ENCODE measurements at regions not wholly inside any gene's neighbourhood (a gene's known extent, or its start where the extent isn't known, plus 50 kb on each side); places are given as distances from the start of the nearest gene placed in this dataset.

DNA sequence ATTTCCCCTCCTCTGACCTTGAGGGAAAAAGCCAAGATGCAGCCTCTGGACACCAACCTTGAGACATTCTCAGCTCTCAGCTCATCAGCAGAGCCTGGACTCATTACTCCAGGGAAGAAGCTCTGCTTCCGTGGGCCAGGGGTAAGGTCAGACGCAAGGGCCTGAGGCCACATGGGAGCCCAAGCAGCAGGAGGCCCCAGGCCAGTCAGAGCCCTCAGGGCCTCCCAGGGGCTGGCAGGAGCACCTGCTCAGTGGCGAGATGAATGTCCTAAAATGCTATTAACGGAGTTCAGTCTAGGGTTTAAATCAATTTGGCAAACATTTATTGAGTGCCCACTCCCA is 208.6 kb downstream of the ERMARD start:
- DNase-seq = no peak

DNA sequence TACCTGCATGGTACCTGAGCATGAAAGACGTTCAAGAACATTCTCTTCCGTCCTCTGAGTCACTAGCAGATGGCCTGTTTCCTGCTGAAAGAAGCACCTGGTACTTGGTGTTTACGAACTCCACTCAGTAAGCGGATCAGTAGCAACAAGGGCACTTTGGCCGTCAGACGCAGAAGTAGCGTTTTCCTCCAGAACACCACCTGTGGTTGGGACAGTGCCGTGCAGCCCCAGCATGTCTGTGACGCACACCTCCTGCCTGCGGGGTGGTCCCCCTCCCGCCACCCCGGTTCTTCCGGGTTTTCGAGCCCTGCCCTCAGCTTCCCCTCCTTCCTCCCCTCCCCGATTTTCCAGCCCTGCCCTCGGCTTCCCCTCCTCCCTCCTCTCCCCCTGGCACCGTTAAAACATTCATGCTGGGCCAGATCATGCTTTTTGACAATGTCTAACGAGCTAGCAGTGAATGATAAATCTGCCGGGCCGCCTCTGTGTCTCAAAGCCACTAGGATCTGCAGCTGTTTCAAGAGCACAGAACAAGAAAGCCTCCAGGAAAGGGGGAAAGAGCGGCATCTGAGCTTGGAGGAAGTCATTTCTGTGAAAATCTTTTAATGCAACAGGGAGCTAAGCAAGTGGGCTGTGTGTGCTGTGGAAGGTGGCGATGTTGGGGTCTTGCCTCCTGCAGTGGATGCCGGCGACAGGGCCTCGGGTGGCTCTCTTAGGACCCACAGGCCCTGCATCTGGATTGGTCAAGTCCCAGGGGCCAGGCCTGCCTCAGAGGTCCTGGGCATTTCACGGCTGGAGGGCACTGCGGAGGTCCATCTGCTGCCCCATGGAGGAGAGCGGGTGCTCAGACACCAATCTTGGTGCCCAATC is 207.9 kb downstream of the ERMARD start:
- peak; percentile 12 for DNase-seq

GRCh38 chr6:169958510-169958909 is 207.1 kb downstream of the ERMARD start:
- no peak for DNase-seq

DNA sequence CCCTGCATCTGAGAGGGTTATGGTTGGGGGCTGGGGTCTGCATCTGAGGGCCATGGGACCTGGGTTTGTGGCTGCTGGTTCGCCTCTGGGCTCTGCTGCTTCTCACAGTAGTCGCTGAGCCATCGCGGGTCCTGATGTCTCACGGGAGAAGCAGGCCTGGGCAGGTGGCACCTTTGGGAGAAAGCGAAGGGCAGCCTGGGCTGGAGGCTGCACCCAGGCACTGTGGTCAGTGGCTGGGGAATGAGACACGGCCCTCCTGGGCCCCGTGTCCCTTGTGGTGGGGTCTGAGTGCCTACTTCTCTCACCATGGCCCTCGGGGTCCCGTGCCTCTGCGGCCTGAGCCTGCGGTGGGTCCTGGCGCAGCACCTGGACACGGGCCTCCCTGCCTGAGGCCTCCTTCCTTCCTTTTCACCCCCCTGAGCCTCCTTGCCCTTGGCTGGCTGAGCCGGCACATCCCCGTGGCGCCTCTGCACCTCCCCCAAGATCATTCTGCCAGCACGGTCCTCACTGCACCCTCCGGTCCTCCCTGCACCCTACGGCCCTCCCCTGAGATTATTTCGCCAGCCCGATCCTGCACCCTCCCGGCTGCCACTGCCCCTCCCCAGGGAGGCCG is 206.0 kb downstream of the ERMARD start:
- DNase-seq = no peak

DNA sequence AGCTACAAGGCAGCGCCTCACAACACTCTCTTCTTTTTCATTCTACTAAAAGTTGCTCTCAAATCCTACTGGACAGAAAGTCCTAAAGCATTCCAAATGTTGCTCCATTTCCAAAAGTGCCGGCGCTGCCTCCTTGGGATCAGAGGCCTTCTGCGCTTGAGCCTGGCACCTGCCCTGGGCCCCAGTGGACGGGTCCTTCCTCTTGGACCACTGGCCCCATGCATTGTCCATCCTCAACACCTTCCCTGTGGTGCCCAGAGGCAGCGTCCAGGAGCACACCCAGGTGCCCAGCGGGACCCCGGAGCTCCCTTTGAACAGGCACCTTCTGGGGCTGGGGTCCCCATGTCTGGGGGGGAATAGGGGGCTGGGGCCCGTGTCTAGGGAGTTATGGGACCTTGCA is 205.2 kb downstream of the ERMARD start:
- DNase-seq = no peak

DNA sequence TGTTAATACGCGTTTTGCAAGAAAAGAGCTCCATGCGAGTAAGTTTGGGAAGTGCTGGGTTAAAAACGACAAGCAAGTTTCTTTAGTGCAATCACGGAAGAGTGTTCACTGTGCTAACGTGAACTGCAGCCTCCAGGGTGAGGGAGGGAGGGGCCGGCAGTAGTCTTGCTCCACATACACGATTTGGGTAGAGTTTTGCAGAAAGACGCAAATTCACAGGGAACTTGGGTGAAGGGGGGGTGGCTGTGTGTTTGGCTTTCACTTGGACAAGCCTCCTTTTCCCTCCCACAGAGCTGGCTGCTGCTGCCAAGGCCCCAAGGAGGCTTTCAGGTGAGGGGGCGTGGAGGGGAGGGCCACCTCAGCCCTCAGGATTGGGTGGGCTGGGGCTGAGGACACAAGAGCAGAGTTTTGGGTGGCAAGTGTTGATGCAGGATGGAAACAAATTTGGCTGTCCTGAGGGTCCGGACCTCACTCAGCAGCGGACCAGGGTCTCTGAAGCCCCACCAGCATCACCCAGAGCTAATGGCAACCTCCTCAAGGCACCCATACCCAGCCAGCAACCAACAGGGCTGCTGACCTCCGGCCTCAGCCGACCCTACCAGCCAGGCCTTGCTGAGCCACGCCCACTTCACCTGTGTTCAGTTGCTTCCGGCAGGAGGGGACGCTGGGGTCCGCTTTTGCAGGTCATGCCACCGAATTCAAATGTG is 204.5 kb downstream of the ERMARD start:
- DNase-seq = no peak

DNA sequence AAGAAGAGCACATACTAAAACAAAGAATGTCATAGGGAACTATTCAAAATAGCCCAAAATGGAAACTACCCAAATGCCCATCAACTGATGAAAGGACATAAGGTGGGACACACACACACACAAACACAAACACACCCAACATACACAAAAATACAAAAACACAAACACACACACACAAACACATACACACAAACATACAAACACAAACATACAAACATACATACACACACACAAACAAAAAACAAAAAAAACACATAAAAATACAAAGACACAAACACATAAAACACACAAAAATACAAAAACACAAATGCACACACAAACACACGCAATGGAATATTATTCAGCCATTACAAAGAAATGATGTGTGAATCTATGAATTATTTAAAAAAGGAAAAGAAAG is 203.6 kb downstream of the ERMARD start:
- DNase-seq = no peak

GRCh38 chr6:169953686-169954085 is 202.3 kb downstream of the ERMARD start:
- no peak for DNase-seq

DNA sequence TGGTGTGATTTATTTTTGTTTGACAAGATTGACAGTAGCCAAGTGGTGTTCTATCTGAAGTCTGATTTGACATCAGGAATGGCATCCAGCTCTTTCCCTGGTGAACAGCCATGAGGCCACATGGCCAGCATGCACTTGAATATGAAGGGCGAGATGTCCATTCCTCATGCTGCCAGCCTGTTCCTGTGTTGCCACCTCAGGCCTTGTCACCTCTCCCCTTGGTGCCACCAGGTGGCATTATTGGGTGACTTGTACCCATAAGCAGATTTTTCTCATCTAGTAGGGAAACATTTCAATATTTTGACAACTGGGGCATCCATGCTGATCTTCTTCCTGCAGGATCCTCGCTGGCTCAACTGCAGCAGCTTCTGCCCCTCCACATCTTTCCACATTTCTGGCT is 199.1 kb downstream of the ERMARD start:
- no peak for DNase-seq

DNA sequence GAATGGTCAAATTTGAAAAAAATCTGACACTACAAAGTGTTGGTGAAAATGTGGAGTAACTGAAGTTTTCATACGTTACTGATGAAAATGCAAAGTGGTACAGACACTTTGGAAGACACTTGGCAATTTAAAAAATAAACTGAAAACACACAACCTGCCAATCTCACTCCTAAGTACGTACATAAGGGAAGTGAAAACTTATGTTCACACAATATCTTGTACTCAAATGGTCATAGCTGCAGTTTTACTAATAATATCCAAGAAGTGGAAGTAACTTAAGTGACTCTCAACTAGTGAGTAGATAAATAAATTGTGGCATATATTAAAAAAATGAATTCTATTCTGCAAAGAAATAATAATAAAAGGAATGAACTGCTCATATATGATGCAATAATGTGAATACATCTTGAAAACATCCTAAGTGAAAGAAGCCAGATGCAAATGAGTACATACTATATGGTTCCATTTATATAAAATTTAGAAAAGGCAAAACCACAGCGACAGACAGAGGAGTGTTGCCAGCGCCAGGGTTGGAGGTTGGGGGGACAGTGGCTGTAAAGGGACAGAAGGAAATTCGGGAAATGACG is 198.2 kb downstream of the ERMARD start:
- no peak for DNase-seq

DNA sequence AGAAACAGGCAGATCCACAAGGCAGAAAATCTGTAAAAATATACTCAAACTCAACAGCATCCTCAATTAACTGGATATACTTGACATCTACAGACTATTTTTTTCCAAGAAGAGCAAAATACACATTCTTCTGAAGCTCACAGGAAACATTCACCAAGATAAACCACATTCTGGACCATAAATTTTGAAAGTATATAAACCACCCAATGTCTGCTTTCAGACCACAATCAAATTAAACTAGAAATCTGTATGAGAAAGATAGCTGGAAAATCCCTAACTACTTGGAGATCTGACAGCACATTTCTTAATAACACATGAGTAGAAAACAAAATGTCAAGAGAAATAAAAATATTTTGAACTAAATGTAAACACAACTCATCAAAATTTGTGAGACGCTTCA is 195.5 kb downstream of the ERMARD start:
- DNase-seq = no peak

GRCh38 chr6:169945117-169945516 is 193.7 kb downstream of the ERMARD start:
- no peak for DNase-seq

GRCh38 chr6:169944415-169944814 is 193.0 kb downstream of the ERMARD start:
- DNase-seq = no peak

GRCh38 chr6:169944061-169944337 is 192.6 kb downstream of the ERMARD start:
- DNase-seq = no peak

- no peak for DNase-seq
Measured at GRCh38 chr6:169943241-169944060, 192.0 kb downstream of the ERMARD start.

GRCh38 chr6:169942173-169942572 is 190.8 kb downstream of the ERMARD start:
- no peak for DNase-seq

DNA sequence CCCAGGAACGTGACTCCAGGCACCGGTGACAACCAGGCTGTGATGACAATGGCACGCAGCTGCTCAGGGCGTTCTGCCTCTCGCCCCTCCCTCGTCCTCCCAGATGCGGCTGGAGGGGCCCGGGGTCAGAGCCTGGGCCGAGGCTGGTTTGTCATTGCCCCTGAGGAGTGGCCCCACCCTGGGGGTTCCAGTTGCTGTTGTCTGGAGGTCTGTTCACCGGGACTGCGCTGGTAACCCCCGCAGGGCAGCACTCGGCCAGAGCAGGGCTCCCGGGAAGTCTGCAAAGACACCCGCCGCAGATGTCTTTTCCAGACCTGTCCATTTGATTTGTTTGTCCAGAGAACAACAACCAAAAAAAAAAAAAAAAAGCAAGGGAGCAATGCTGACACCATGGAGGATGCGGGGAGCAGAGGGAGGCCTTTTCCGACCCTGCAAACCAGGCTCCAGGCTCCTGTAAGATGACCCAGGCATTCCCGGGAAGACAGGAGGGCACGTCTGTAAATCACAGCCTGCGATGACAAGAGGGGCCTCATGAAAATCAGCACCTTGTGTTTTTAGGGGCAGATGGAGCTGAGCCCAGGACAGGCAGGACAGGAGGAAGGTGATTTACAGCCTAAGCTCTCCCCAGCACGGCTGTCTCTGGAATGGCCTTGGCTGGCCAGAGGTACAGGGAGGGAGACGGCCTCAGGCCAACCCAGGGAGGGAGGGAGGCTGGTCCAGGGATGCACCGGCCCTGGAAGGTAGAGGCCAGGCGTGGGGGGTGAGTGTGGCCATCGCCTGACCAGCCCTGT is 189.3 kb downstream of the ERMARD start:
- DNase-seq = no peak

- DNase-seq = no peak
Measured at GRCh38 chr6:169939554-169940164, 188.2 kb downstream of the ERMARD start.

- no peak for DNase-seq
Measured at GRCh38 chr6:169938731-169939130, 187.3 kb downstream of the ERMARD start.

GRCh38 chr6:169938262-169938701 is 186.9 kb downstream of the ERMARD start:
- no peak for DNase-seq

DNA sequence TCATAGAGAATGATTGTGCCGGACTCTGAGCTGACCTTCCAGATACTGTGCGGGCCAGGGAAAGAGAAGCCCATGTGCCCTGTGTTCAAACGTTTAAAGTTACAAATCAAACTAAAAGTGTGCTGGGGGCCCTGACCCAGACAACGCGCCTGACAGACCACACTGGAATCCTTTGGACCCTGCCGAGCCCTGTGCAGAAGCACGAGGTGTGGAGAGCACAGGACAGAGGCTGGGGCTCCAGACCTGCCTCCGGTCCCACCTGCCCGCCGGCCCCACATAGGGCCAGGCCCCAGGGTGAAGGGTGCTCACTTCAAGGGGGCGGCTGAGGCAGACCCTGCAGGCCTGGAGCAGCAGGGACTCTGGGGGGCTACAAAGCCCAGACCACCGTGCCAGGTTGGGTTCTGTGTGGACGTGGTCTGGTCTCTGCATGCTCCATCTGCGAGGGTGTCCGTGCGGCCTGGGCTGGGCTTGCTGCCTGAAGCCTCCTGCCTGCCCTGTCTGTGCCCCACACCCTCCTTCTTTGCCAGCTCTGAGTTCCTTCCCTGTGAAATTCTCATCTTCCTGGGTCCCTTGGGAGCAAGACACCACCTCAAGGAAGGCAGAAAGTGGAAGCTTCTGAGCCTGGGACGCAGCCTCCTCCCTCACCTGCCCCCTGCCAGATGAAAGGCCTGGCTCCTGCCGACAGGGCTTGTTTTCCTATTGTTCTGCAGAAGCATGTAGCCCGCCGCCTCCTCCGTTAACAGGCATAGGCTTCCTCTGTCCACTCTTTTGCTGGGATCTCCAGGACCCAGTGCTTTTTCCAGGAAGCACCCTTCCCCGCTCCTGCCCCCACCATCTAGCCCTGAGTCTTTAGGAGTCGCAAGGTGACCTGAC is 186.2 kb downstream of the ERMARD start:
- DNase-seq = no peak
